H9 (cell line): ENCODE measurements at regions not wholly inside any gene's neighbourhood (a gene's known extent, or its start where the extent isn't known, plus 50 kb on each side); places are given as distances from the start of the nearest gene placed in this dataset.

Experiments
- DNase-seq: peaks from one replicate; pipeline ENCODE4 v3.0.0-alpha.2; 2017
- H2AFZ ChIP-seq: one replicate; pipeline ENCODE4 v1.6.1; 2013; ENCODE audit warnings: mild to moderate bottlenecking, low read length, control low read depth, moderate library complexity
- H2AK5ac ChIP-seq: 2 replicates; pipeline ENCODE4 v1.6.1; 2013; ENCODE audit warnings: low read length, control low read depth, mixed read lengths; ENCODE audit not compliant: insufficient read length
- H2BK120ac ChIP-seq: one replicate; pipeline ENCODE4 v1.6.1; 2013; ENCODE audit warnings: low read depth, mild to moderate bottlenecking, low read length, control low read depth, inconsistent platforms; ENCODE audit not compliant: poor library complexity, severe bottlenecking
- H2BK12ac ChIP-seq: 2 replicates; pipeline ENCODE4 v1.6.1; 2013; ENCODE audit warnings: low read length, control low read depth, mixed read lengths, low read depth; ENCODE audit not compliant: insufficient read length
- H2BK15ac ChIP-seq: 2 replicates; pipeline ENCODE4 v1.6.1; 2013; ENCODE audit warnings: low read depth, low read length, control low read depth
- H2BK20ac ChIP-seq: one replicate; pipeline ENCODE4 v1.6.1; 2013; ENCODE audit warnings: low read depth, mild to moderate bottlenecking, low read length, control low read depth, inconsistent platforms; ENCODE audit not compliant: poor library complexity, severe bottlenecking
- H2BK5ac ChIP-seq: 2 replicates; pipeline ENCODE4 v1.6.1; 2013; ENCODE audit warnings: low read length, control low read depth, mixed read lengths; ENCODE audit not compliant: insufficient read length
- H3K14ac ChIP-seq: 2 replicates; pipeline ENCODE4 v1.6.1; 2013; ENCODE audit warnings: low read length, control low read depth; ENCODE audit not compliant: insufficient read depth
- H3K18ac ChIP-seq: 2 replicates; pipeline ENCODE4 v1.6.1; 2013; ENCODE audit warnings: low read depth, mild to moderate bottlenecking, mixed read lengths, low read length, control low read depth; ENCODE audit not compliant: insufficient read length
- H3K23ac ChIP-seq: 2 replicates; pipeline ENCODE4 v1.6.1; 2013; ENCODE audit warnings: low read length, control low read depth, mixed read lengths, low read depth; ENCODE audit not compliant: insufficient read length
- H3K23me2 ChIP-seq: 2 replicates; pipeline ENCODE4 v1.6.1; 2013; ENCODE audit warnings: low read depth, mild to moderate bottlenecking, mixed read lengths, low read length, control low read depth; ENCODE audit not compliant: insufficient read length, poor library complexity, severe bottlenecking
- H3K27ac ChIP-seq: 2 replicates; pipeline ENCODE4 v1.5.1; 2013; ENCODE audit warnings: low read length, control low read depth, mixed read lengths, low read depth; ENCODE audit not compliant: insufficient read length
- H3K27me3 ChIP-seq: 2 replicates; pipeline ENCODE4 v1.6.1; 2013; ENCODE audit warnings: low read length, control low read depth, inconsistent platforms; ENCODE audit not compliant: insufficient read depth
- H3K4ac ChIP-seq: 2 replicates; pipeline ENCODE4 v1.6.1; 2013; ENCODE audit warnings: low read depth, mild to moderate bottlenecking, control low read depth, inconsistent platforms, low read length, moderate library complexity
- H3K4me1 ChIP-seq: 2 replicates; pipeline ENCODE4 v1.6.1; 2013; ENCODE audit warnings: low read length, control low read depth, inconsistent platforms; ENCODE audit not compliant: insufficient read depth
- H3K4me2 ChIP-seq: 2 replicates; pipeline ENCODE4 v1.6.1; 2013; ENCODE audit warnings: low read length, control low read depth, mixed read lengths; ENCODE audit not compliant: insufficient read length, insufficient read depth
- H3K56ac ChIP-seq: 2 replicates; pipeline ENCODE4 v1.6.1; 2013; ENCODE audit warnings: low read depth, mild to moderate bottlenecking, mixed read lengths, low read length, control low read depth; ENCODE audit not compliant: insufficient read length
- H3K79me1 ChIP-seq: 2 replicates; pipeline ENCODE4 v1.6.1; 2013; ENCODE audit warnings: low read depth, mild to moderate bottlenecking, moderate library complexity, low read length, control low read depth, inconsistent platforms; ENCODE audit not compliant: insufficient read depth, poor library complexity, severe bottlenecking
- H3K79me2 ChIP-seq: 2 replicates; pipeline ENCODE4 v1.6.1; 2013; ENCODE audit warnings: low read length, control low read depth, inconsistent platforms; ENCODE audit not compliant: insufficient read depth
- H3K9ac ChIP-seq: 2 replicates; pipeline ENCODE4 v1.6.1; 2013; ENCODE audit warnings: low read length, control low read depth, mixed read lengths; ENCODE audit not compliant: insufficient read length; ENCODE audit errors: extremely low read depth
- H3K9me3 ChIP-seq: one replicate; pipeline ENCODE4 v1.6.1; 2013; ENCODE audit warnings: low read depth, low read length, inconsistent platforms; ENCODE audit not compliant: control insufficient read depth
- H3T11ph ChIP-seq: one replicate; pipeline ENCODE4 v1.6.1; 2013; ENCODE audit warnings: mild to moderate bottlenecking, low read length, control low read depth, inconsistent platforms
- H4K20me1 ChIP-seq: one replicate; pipeline ENCODE4 v1.6.1; 2013; ENCODE audit not compliant: control insufficient read depth, insufficient read length, insufficient read depth
- H4K5ac ChIP-seq: 2 replicates; pipeline ENCODE4 v1.6.1; 2013; ENCODE audit warnings: low read depth, mild to moderate bottlenecking, mixed read lengths, low read length, control low read depth; ENCODE audit not compliant: insufficient read length
- H4K8ac ChIP-seq: replicated peaks from 2 replicates; pipeline ENCODE4 v1.6.1; 2013; ENCODE audit warnings: low read length, control low read depth, mixed read lengths, low read depth; ENCODE audit not compliant: insufficient read length
- H4K91ac ChIP-seq: 2 replicates; pipeline ENCODE4 v1.6.1; 2013; ENCODE audit warnings: low read depth, mild to moderate bottlenecking, moderate library complexity, mixed read lengths, low read length, control low read depth; ENCODE audit not compliant: insufficient read length
- H3K27ac Mint-ChIP-seq, 3 experiments: 2 replicates in 2 of 3; 3 replicates in 1 of 3; pipeline ENCODE4 v1.8.0; 2020 to 2021; ENCODE audit warnings: mixed read lengths in 3 of 3, mild to moderate bottlenecking in 1 of 3, moderate library complexity in 1 of 3
- H3K27me3 Mint-ChIP-seq: 2 replicates; pipeline ENCODE4 v1.8.0; 2021; ENCODE audit warnings: low read depth, mild to moderate bottlenecking, moderate library complexity, mixed read lengths
- H3K36me3 Mint-ChIP-seq, 3 experiments: 2 replicates in 2 of 3; 3 replicates in 1 of 3; pipeline ENCODE4 v1.8.0; 2020 to 2021; ENCODE audit warnings: low read depth in 3 of 3, mixed read lengths in 3 of 3; ENCODE audit not compliant: insufficient read depth in 1 of 3
- H3K4me1 Mint-ChIP-seq, 2 experiments: 2 replicates each; pipeline ENCODE4 v1.8.0; 2020; ENCODE audit warnings: mixed read lengths in 2 of 2
- H3K4me3 Mint-ChIP-seq, 2 experiments: 2 replicates in 1 of 2; 3 replicates in 1 of 2; pipeline ENCODE4 v1.8.0; 2020 to 2021; ENCODE audit warnings: mild to moderate bottlenecking in 2 of 2, mixed read lengths in 2 of 2, moderate library complexity in 1 of 2
- H3K9me3 Mint-ChIP-seq, 2 experiments: 2 replicates in 1 of 2; 3 replicates in 1 of 2; pipeline ENCODE4 v1.8.0; 2020; ENCODE audit warnings: mild to moderate bottlenecking in 2 of 2, mixed read lengths in 2 of 2, moderate library complexity in 1 of 2
- CTCF ChIP-seq: fragments of 200-600 bp; sonication (generic); conservative IDR thresholded peaks from 3 replicates; pipeline ENCODE4 v1.8.0; 2021; ENCODE audit warnings: antibody characterized with exemption, mild to moderate bottlenecking
- WGBS: extraction: QIAGEN DNeasy Blood & Tissue Kit; methylation state at CpG from one replicate; pipeline ENCODE4 v1.1.7; 2013; ENCODE audit warnings: missing lambda C conversion rate, low lambda C conversion rate, mixed read lengths; ENCODE audit not compliant: insufficient read length; ENCODE audit errors: extremely low coverage; 5-methylcytosine and 5-hydroxymethylcytosine counted together

- Histone ChIP-seq H3K23ac (no peak overlapping the region), H3K4ac (no peak overlapping the region), H4K5ac (no peak overlapping the region), H3K79me1 (no peaks in the 10 kb centered on the region), H3K27ac (no peak overlapping the region), H2BK15ac (no peak overlapping the region), H3K18ac (no peak overlapping the region), H2BK12ac (no peak overlapping the region), H3K14ac (no peak overlapping the region), H4K20me1 (no peaks in the 10 kb centered on the region), H3K23me2 (no peaks in the 10 kb centered on the region), H3T11ph (no peak overlapping the region), H3K56ac (no peak overlapping the region), H4K91ac (no peak overlapping the region), H2BK20ac (no peak overlapping the region), H3K27me3 (no peaks in the 10 kb centered on the region), H2BK120ac (no peak overlapping the region), H3K4me2 (no peak overlapping the region), H2AK5ac (no peak overlapping the region), H4K8ac (no peak overlapping the region), H2AFZ (no peak overlapping the region), H3K79me2 (no peaks in the 10 kb centered on the region), H2BK5ac (no peak overlapping the region), H3K4me1 (no peaks in the 10 kb centered on the region; the same call in 1 of the 2 replicates), H3K9me3 (no peaks in the 10 kb centered on the region), H3K9ac (no peak overlapping the region)
- WGBS, result no CpG with 5 or more reads among the region's 6 CpGs
- no peak for TF ChIP-seq CTCF
- peak; percentile 68 for DNase-seq
- no peaks in the 10 kb centered on the region for H3K9me3 Mint-ChIP-seq
- H3K27me3 Mint-ChIP-seq, result peaks cover 6% of the 10 kb centered on the region
- H3K36me3 Mint-ChIP-seq, result no peaks in the 10 kb centered on the region
- H3K4me3 Mint-ChIP-seq, result no peak overlapping the region
- peaks cover 27 to 31% of the 10 kb centered on the region in 2 experiments for H3K4me1 Mint-ChIP-seq
- no peak overlapping the region for H3K27ac Mint-ChIP-seq
Observed at GRCh38 chr7:156386097-156386496, 254.5 kb upstream of the RNF32 start.
